ENCODE measurements at regions not wholly inside any gene's neighbourhood (a gene's known extent, or its start where the extent isn't known, plus 50 kb on each side); places are given as distances from the start of the nearest gene placed in this dataset.
A peak's percentile ranks its signal among the peaks of the same experiment; 100 is the strongest.
"Not testable (repeated sequence)": the region's sequence is repeated elsewhere in the genome, so short reads cannot be mapped to it uniquely, and the experiment has no call there.

DNA sequence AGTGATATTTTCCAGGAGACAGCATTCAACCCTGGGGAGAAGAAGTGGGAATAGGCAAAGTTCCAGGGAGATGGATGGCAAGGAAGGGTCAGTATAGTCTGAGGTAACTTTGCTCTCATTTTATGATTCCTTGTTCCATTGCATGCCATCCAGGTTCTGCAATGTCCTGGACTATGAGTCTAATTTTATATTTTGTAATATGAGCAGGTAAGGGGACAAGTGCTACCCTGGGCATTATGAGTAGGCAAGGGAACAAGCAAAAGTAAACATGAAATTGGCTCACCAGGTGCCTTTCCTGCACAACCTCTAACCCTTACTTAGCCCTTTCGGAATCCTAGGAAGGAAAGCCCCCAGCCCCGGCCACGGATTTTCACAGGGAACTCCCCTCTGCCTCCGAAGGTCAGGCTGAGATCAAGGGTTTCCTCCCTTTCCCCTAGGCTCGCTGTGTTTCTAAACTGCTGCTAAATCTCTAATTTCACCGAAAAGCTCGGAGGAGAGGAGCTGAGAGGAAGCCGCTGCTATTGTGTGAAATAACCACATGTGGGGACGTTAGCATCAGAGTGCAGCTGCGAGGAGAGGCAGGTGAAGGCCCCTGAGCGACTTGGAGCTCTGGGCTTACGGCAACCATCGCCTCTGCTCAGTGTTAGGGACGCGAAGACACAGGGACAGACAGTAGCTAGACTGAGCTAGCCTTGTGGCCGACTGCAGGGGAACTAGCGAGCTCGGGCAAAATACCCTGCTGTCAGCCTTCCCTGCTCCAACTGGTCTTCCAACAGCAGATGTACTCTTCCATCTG, 194.7 kb downstream of the KDM5D start:
- DNase-seq (ENCODE audit: low read depth): no peak
- TF ChIP-seq, protein P1, sequence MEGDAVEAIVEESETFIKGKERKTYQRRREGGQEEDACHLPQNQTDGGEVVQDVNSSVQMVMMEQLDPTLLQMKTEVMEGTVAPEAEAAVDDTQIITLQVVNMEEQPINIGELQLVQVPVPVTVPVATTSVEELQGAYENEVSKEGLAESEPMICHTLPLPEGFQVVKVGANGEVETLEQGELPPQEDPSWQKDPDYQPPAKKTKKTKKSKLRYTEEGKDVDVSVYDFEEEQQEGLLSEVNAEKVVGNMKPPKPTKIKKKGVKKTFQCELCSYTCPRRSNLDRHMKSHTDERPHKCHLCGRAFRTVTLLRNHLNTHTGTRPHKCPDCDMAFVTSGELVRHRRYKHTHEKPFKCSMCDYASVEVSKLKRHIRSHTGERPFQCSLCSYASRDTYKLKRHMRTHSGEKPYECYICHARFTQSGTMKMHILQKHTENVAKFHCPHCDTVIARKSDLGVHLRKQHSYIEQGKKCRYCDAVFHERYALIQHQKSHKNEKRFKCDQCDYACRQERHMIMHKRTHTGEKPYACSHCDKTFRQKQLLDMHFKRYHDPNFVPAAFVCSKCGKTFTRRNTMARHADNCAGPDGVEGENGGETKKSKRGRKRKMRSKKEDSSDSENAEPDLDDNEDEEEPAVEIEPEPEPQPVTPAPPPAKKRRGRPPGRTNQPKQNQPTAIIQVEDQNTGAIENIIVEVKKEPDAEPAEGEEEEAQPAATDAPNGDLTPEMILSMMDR (IDR thresholded peaks at IDR 0.05; ENCODE audit: insufficient read depth, low read depth, low read length, missing control alignments): no peak
- no peak overlapping the region for H3K4me3 ChIP-seq (ENCODE audit: low read length)

DNA sequence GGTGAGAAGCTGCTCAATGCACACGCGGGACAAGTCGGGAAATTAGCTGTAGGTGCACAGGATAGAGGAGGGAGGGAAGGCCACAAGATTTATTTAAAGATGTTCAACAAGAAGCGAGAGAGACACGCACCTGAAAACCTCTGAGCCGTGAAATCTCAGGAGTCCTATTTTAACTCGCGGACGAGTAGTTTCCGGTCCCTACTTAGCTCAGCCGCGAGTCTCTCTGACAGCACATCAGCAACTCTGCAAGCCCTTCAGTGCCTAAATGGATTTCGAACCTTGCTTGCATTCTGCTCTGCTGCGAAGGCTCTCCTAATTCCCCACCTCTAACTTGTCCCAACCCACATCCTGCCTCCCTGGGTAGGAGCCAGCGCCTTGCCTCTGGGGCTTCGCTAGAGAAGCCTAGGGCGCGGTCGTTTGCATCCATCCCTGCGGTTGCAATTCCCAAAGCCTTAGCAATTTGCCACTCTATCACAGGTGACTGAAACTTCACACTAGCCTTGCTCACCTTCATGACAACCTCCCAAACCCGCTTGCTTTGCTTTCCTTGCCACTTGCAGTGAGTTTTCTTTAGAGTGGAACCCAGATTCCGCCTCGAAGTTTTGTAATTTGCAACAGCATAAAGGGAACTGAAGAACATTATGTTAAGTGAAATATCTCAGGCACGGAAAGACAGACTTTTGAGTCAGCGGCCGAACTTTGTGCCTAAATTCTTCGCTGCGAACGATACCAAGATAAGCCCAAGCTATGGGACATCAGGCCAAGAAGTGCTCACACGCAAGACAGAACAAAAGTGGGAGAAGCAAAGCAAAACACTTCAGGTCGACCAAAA, 202.8 kb downstream of the KDM5D start:
- TF ChIP-seq, protein P1 (IDR thresholded peaks at IDR 0.05; ENCODE audit: insufficient read depth, low read depth, low read length, missing control alignments): no peak
- DNase-seq (ENCODE audit: low read depth): peak; percentile 2
- H3K4me3 ChIP-seq (ENCODE audit: low read length): no peak overlapping the region

DNA sequence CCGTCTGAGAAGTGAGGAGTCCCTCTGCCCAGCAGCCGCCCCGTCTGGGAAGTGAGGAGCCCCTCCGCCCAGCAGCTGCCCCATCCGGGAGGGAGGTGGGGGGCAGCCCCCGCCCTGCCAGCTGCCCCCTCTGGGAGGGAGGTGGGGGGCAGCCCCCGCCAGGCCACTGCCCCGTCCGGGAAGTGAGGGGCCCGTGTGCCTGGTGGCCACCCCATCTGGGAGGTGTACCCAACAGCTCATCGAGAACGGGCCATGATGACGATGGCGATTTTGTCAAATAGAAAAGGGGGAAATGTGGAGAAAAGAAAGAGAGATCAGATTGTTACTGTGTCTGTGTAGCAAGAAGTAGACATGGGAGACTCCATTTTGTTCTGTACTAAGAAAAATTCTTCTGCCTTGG, 208.8 kb downstream of the KDM5D start:
- not testable (repeated sequence) for DNase-seq (ENCODE audit: low read depth); H3K4me3 ChIP-seq (ENCODE audit: low read length)

DNA sequence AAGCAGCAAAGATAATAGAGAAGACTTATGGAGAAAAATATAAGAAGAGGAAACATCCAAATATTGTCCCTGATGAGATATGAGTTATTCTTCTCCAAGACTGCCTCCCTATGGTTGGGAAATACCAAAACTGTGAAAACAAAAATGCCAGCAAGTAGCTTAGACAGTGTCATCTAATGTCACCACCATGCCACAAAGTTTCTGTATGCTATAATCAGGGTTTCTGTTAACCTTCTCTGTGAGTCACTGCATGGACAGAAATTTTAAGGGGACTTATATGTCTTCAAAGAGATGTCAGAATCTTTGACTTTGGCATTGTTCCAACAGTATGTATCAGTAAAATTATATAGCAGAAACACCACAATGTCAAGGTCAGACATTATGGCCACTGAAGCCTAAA, 222.6 kb downstream of the KDM5D start:
- TF ChIP-seq, protein P1 (IDR thresholded peaks at IDR 0.05; ENCODE audit: insufficient read depth, low read depth, low read length, missing control alignments): no peak
- H3K4me3 ChIP-seq (ENCODE audit: low read length): no peak overlapping the region
- no peak for DNase-seq (ENCODE audit: low read depth)

DNA sequence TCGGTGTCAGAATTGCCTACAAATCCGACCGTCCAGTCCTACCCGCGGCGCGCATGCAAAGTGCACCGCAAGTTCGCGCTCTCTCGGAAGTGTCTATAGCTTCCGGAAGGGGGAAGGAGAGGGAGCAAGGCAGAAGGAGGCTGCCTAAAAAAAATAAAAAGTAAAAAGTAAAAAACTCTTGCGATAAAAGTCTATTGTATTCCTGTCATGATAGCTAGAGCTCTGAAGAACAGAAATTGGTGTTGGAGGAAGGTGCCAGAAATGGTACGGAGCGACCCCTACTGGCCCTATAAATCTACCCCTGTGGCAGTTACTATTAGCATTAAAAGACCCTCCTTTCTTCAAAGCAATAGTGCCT, 241.5 kb downstream of the KDM5D start:
- peak overlapping the region; percentile 1 for H3K4me3 ChIP-seq (ENCODE audit: low read length)
- TF ChIP-seq, protein P1 (IDR thresholded peaks at IDR 0.05; ENCODE audit: insufficient read depth, low read depth, low read length, missing control alignments): peak; percentile 15
- peak; percentile 2 for DNase-seq (ENCODE audit: low read depth)

DNA sequence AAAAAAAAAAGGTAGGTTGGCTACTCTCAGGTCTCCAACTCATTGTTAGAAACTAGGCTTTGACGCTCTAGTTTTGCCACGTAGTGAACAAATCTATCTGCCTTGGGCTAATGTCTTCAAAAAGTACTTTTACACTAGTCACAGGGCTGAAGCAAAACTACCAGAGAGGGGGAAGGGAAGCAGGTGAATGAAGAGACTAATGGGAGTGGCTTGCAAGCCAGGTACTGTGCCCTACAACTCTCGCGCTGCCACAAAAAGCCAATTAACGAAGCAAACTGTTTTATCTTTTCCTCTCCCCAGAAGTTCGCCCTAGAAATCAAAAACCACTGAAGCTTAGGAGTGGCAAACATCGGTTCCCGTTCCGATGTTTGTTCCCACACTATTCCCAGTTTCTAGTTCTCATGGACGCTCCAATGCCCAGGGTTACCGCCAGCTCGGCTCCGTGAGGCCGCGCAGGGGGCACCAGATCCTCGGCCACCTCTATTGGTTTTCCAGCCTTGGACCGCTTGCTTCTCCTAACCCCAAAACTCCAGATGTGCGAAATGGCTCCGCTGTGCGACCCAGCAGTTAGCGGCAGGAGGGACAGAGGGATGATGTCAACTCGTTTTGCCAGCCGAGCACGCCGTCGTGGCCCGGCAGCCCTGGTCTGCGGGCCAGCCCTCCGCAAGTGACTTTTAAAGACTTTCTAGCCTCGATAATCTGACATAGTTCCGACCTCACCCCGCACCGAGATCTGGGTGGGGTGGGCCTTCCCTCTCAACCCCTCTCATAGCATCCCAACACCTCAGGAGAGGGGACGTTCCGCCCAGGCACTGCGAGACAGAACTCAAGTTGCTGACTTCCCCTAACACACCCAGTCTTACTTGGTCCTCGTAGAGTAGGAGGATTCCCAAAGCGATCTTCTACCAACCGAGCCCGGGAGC, 242.1 kb downstream of the KDM5D start:
- H3K4me3 ChIP-seq (ENCODE audit: low read length): peak overlapping the region; percentile 15
- peak; percentile 0 for DNase-seq (ENCODE audit: low read depth)
- TF ChIP-seq, protein P1 (IDR thresholded peaks at IDR 0.05; ENCODE audit: insufficient read depth, low read depth, low read length, missing control alignments): no peak

DNA sequence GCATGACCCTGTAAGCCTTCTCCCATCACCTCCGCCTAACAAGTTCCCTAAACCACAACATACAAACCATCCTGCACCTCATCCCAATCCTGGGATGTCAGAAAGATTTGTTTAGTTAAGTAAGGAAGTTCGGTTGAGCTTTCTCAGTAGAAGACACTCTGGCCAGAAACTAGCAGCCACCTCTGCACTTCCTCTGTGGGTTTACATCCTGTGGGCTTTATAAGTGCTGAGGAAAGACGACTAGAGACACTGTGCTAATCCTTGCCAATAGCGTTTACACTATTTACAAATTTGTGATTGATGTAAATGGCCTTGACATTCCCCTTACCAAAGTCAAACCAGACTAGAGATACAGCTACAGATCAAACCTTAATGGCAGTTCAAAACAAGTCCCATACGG, 246.0 kb downstream of the KDM5D start:
- DNase-seq (ENCODE audit: low read depth): no peak
- TF ChIP-seq, protein P1 (IDR thresholded peaks at IDR 0.05; ENCODE audit: insufficient read depth, low read depth, low read length, missing control alignments): no peak
- H3K4me3 ChIP-seq (ENCODE audit: low read length): no peak overlapping the region

Data from epithelial cell of esophagus (primary cell).